Adrenal gland (tissue), 9 donors: ENCODE measurements at regions not wholly inside any gene's neighbourhood (a gene's known extent, or its start where the extent isn't known, plus 50 kb on each side); places are given as distances from the start of the nearest gene placed in this dataset.
A peak's percentile ranks its signal among the peaks of the same experiment; 100 is the strongest.

Experiments used
- DNase-seq, 7 donors: peaks; one replicate each; pipeline ENCODE4 v3.0.0-alpha.2; 2019 to 2020
- H3K27ac ChIP-seq, 5 donors: fragments of 200-600 bp; sonication (generic) in 4 of 5; 1 replicate in 3 of 5; 2 replicates in 2 of 5; pipeline versions ENCODE4 v1.5.1 to v1.8.0; 2016 to 2020; ENCODE audit warnings: mild to moderate bottlenecking in 1 of 5
- H3K27me3 ChIP-seq: fragments of 200-600 bp; 2 replicates; pipeline ENCODE4 v1.8.0; 2021
- H3K36me3 ChIP-seq, 2 donors: fragments of 200-600 bp; replicated peaks in 1 of 2; 1 replicate in 1 of 2; 2 replicates in 1 of 2; pipeline versions ENCODE4 v1.5.1 to v1.8.0; 2018 to 2022
- H3K4me1 ChIP-seq, 2 donors: fragments of 200-600 bp; replicated peaks in 1 of 2; 1 replicate in 1 of 2; 2 replicates in 1 of 2; pipeline versions ENCODE4 v1.5.1 to v1.8.0; 2018 to 2021
- H3K4me3 ChIP-seq, 4 donors: fragments of 200-600 bp; sonication (generic) in 3 of 4; one replicate each; pipeline ENCODE4 v1.5.1; 2016 to 2018
- H3K9me3 ChIP-seq, 3 donors: fragments of 200-600 bp; sonication (generic) in 1 of 3; replicated peaks in 1 of 3; 1 replicate in 2 of 3; 2 replicates in 1 of 3; pipeline versions ENCODE4 v1.5.1 to v1.8.0; 2016 to 2021
- CTCF ChIP-seq, 6 experiments: fragments of 450-650 bp in 4 of 6; fragments of 200-600 bp in 2 of 6; sonication (generic) in 1 of 6; IDR thresholded peaks; 1 replicate in 5 of 6; 2 replicates in 1 of 6; pipeline versions ENCODE4 v1.5.1 to v1.8.0; 2016 to 2021; ENCODE audit warnings: antibody characterized with exemption in 6 of 6, mild to moderate bottlenecking in 2 of 6, moderate library complexity in 1 of 6
- POLR2A ChIP-seq, 2 donors: fragments of 450-650 bp; IDR thresholded peaks; one replicate each; pipeline ENCODE4 v1.6.1; 2017; ENCODE audit warnings: antibody characterized with exemption in 2 of 2, mild to moderate bottlenecking in 2 of 2, moderate library complexity in 1 of 2
- WGBS, 4 donors: extraction: QIAGEN DNeasy Blood & Tissue Kit in 2 of 4; methylation state at CpG; one replicate each; pipeline versions ENCODE4 v1.1.5 to v1.1.7; 2013 to 2017; 5-methylcytosine and 5-hydroxymethylcytosine counted together
- intact Hi-C, 2 donors: fragments of 100-400 bp; cut with DNase I; formaldehyde crosslinking; loops; one replicate each; pipeline versions ENCODE4 v1.14.1 to v1.15.0; 2022 to 2023
- donor health status: healthy with polysubstance abuse.
- donor health status: Bipolar disorder and iron deficiency.
- donor health status: DM: yes; HTN: yes; CAD: no.
- donor health status: DM: no; HTN: no; CAD: no.
- donor health status: DM: no; HTN: no; CAD: no.

GRCh38 chr5:27257696-27258095, 219.3 kb upstream of the CDH9 start:
- Histone ChIP-seq H3K9me3 (no peaks in the 10 kb centered on the region), H3K27ac (no peak overlapping the region), H3K27me3 (no peaks in the 10 kb centered on the region), H3K4me3 (no peak overlapping the region), H3K4me1 (no peaks in the 10 kb centered on the region), H3K36me3 (no peaks in the 10 kb centered on the region)
- intact Hi-C loops: no loop called here
- WGBS, 4 donors: 72 to 82% (median 74%) methylated on average over 3 of the region's 3 CpGs
- DNase-seq: no peak
- no peak for TF ChIP-seq POLR2A (IDR thresholded peaks at IDR 0.05)
- TF ChIP-seq CTCF (IDR thresholded peaks at IDR 0.05): no peak

- DNase-seq: no peak
- no peak overlapping the region for H3K27ac ChIP-seq
- H3K36me3 ChIP-seq: no peaks in the 10 kb centered on the region
- no peak overlapping the region for H3K4me3 ChIP-seq
- H3K9me3 ChIP-seq: no peaks in the 10 kb centered on the region
- WGBS, 4 donors: 65 to 84% (median 73%) methylated on average over 2 of the region's 2 CpGs
- intact Hi-C loops: no loop called here
- H3K27me3 ChIP-seq: no peaks in the 10 kb centered on the region
- no peaks in the 10 kb centered on the region for H3K4me1 ChIP-seq
- no peak for TF ChIP-seq CTCF (IDR thresholded peaks at IDR 0.05)
- no peak for TF ChIP-seq POLR2A (IDR thresholded peaks at IDR 0.05)
Observed at GRCh38 chr5:27252911-27253310, 214.5 kb upstream of the CDH9 start.

- 70 to 94% (median 84%) methylated on average over 2 of the region's 2 CpGs for WGBS, 4 donors
- intact Hi-C loops: no loop called here
- H3K36me3 ChIP-seq: no peaks in the 10 kb centered on the region
Observed at GRCh38 chr5:27242258-27242626, 203.9 kb upstream of the CDH9 start.

GRCh38 chr5:27241564-27242257, 203.3 kb upstream of the CDH9 start:
- no peak overlapping the region for H3K4me3 ChIP-seq
- intact Hi-C loops: no loop called here
- peaks cover 7 to 12% of the 10 kb centered on the region in 2 donors for H3K4me1 ChIP-seq
- WGBS, 4 donors: 24 to 32% (median 26%) methylated on average over 5 of the region's 5 CpGs
- no peak for TF ChIP-seq POLR2A (IDR thresholded peaks at IDR 0.05)
- peak in 3 of 6 experiments; percentile 22 to 42 (median 33) for TF ChIP-seq CTCF (IDR thresholded peaks at IDR 0.05)
- H3K27ac ChIP-seq: peak overlapping the region in 1 of 5 donors; percentile 52
- no peaks in the 10 kb centered on the region for H3K27me3 ChIP-seq
- H3K9me3 ChIP-seq: no peaks in the 10 kb centered on the region
- no peak for DNase-seq
- H3K36me3 ChIP-seq: no peaks in the 10 kb centered on the region

More at GRCh38 chr5:27242258-27242626, 203.9 kb upstream of the CDH9 start:
- no peak for TF ChIP-seq POLR2A (IDR thresholded peaks at IDR 0.05)
- no peak for TF ChIP-seq CTCF (IDR thresholded peaks at IDR 0.05)
- Histone ChIP-seq H3K27ac (peak overlapping the region in 1 of 5 donors; percentile 52), H3K4me3 (no peak overlapping the region), H3K9me3 (no peaks in the 10 kb centered on the region), H3K27me3 (no peaks in the 10 kb centered on the region), H3K4me1 (peaks cover 7 to 12% of the 10 kb centered on the region in 2 donors)
- DNase-seq: no peak
